ENCODE measurements at regions not wholly inside any gene's neighbourhood (a gene's known extent, or its start where the extent isn't known, plus 50 kb on each side); places are given as distances from the start of the nearest gene placed in this dataset.

DNA sequence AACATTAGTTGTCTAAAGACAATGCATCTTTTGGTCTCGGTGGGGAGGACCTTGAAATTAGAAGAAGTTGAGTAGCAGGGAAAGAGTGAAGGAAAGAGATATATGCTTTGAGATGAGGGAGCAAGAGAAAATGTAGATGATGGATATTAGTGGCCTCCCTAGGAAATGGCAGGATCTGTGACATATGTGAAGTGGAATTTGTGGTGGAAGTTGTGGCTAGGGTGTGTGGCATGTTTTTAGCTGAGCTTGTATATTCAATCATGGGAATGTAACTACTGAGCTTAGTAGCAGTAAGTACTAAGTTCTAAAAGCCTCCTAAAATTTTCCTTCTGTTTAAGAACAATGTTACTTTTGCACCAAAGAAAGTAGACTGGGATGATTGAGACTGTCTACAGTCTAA, 382.8 kb upstream of the CTSO start:
- TF ChIP-seq, protein P1, sequence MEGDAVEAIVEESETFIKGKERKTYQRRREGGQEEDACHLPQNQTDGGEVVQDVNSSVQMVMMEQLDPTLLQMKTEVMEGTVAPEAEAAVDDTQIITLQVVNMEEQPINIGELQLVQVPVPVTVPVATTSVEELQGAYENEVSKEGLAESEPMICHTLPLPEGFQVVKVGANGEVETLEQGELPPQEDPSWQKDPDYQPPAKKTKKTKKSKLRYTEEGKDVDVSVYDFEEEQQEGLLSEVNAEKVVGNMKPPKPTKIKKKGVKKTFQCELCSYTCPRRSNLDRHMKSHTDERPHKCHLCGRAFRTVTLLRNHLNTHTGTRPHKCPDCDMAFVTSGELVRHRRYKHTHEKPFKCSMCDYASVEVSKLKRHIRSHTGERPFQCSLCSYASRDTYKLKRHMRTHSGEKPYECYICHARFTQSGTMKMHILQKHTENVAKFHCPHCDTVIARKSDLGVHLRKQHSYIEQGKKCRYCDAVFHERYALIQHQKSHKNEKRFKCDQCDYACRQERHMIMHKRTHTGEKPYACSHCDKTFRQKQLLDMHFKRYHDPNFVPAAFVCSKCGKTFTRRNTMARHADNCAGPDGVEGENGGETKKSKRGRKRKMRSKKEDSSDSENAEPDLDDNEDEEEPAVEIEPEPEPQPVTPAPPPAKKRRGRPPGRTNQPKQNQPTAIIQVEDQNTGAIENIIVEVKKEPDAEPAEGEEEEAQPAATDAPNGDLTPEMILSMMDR (IDR thresholded peaks at IDR 0.05; ENCODE audit: low read depth, low read length) = no peak
- no peak overlapping the region for H3K4me3 ChIP-seq (replicated peaks in 1 of 2; ENCODE audit: low read depth in 2 of 2, low read length in 2 of 2)
- DNase-seq (ENCODE audit: low read depth in 2 of 2) = peak in 1 of 2 donors; percentile 27

DNA sequence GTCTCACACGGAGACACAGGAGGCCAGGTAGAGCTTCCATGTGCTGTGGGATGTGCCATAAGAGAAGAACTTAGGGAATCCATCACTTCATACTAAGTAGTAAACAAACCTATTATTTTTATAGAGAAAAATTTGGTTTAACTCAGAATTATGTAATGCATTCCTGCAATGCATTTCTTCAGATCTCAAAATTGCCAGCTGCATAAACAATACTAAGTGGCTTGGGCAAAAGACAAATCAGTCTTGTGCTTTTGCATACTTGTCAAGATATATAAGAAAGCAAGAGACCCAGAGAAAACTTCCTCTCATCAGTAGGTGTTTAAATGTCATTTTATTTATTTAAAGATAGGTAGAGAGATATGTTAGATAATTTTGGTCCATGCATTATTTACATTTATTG, 382.1 kb upstream of the CTSO start:
- no peak overlapping the region for H3K4me3 ChIP-seq (replicated peaks in 1 of 2; ENCODE audit: low read depth in 2 of 2, low read length in 2 of 2)
- DNase-seq (ENCODE audit: low read depth in 2 of 2) = peak in 1 of 2 donors; percentile 29
- TF ChIP-seq, protein P1 (IDR thresholded peaks at IDR 0.05; ENCODE audit: low read depth, low read length) = no peak

DNA sequence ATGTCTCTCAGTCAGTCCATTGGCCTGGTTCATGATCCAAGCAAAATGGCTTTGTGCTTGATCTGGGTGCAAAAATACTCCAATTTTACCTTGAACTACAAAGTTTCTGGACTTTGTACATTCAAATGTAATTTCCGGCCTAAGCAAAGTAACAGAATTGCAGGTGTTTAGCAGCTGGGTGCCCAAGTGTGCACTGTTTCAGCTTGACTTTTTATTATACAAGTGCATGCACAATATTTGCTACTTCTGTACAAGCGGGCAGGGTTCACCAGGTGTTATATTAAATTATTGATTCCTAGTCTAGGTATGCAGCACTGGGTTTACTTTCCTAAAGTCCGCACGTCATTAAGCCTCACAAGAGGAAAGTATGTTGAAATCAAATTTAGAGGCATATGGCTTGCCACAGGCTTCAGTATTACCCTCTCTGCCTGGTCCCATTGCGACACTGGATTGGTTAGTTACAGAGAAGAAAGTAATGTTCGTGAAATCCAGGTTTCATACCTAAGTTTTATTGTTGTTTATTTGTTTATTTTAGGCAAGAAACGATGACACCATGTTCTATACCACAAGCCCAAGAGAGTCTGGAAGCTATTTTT, 376.9 kb upstream of the CTSO start:
- H3K4me3 ChIP-seq (replicated peaks in 1 of 2; ENCODE audit: low read depth in 2 of 2, low read length in 2 of 2) = no peak overlapping the region
- DNase-seq (ENCODE audit: low read depth in 2 of 2) = no peak
- TF ChIP-seq, protein P1 (IDR thresholded peaks at IDR 0.05; ENCODE audit: low read depth, low read length) = no peak

DNA sequence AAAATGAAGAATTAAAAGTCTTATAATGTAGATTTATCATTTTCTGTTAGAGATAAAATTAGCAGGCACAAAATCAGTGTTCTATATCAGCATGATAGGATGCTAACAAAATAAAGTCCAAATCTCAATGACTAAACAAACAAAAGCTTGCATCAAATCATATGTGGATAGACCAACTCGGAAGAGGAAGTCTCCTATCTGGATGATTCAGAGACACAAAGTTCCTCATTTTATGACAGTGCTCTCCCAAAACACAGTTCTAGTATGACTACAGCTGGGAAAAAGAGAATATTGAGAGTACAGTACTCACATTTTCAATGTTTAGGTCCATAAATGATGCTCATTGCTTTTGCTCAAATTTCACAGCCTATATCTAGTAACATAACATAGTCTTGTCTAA, 376.1 kb upstream of the CTSO start:
- DNase-seq (ENCODE audit: low read depth in 2 of 2) = peak; percentile 15 to 51
- H3K4me3 ChIP-seq (replicated peaks in 1 of 2; ENCODE audit: low read depth in 2 of 2, low read length in 2 of 2) = no peak overlapping the region
- TF ChIP-seq, protein P1 (IDR thresholded peaks at IDR 0.05; ENCODE audit: low read depth, low read length) = no peak

DNA sequence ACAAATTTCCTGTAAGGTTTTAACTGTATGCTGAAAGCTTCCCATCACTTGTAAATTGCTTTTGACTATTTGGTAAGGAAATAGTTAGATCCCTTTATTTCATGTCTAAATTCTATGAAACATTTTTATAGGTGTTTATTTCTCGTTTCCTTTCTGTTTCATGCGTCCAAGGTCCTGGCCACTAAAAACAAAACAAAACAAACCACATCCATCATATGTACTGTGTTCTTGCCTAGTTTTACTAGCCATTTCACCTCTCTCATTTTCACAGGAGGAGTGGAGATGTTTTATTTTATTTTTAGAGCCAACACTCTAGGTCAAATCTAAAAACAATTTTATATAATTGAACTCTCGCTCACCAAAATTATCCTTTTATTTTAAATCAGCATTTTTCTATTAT, 375.2 kb upstream of the CTSO start:
- DNase-seq (ENCODE audit: low read depth in 2 of 2) = no peak
- TF ChIP-seq, protein P1 (IDR thresholded peaks at IDR 0.05; ENCODE audit: low read depth, low read length) = no peak
- no peak overlapping the region for H3K4me3 ChIP-seq (replicated peaks in 1 of 2; ENCODE audit: low read depth in 2 of 2, low read length in 2 of 2)

DNA sequence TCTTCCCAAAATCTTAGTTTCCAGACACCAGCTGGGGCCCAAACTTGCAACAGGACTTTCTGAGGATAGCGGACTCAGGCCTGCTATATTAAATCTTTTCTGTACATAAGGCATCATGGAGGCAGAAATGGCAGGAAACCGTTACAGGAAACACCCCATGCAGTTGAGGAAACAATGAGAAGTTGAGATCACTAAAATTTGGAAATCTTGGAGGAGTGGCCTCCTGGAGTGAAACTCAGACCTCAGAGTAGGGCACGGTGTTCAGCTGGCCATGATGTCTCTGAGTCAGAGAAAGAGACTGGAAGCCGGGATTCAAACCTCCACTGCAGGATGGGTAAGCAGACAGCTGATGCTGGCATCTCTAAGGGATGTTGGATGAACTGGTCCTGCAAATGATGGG, 372.6 kb upstream of the CTSO start:
- TF ChIP-seq, protein P1 (IDR thresholded peaks at IDR 0.05; ENCODE audit: low read depth, low read length) = no peak
- no peak for DNase-seq (ENCODE audit: low read depth in 2 of 2)
- H3K4me3 ChIP-seq (replicated peaks in 1 of 2; ENCODE audit: low read depth in 2 of 2, low read length in 2 of 2) = no peak overlapping the region

DNA sequence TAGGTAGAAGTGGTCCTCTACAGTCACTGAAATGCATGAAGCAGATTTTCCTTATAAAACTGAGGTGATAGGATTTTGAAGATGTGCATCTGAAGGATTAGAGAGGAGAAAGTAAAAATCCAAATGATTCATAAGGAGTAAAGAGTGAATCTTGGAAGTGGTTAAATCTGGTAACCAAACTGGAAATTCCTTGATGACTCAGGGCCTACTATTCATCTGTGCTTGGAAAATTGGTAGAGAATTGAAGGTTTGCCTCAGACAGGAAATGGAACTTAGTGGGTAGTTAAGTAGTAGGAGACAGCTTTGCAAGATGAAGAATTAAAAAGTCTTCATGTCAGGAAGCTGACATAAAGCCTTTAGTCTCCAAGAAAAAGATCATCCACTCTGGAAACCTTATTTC, 368.9 kb upstream of the CTSO start:
- H3K4me3 ChIP-seq (replicated peaks in 1 of 2; ENCODE audit: low read depth in 2 of 2, low read length in 2 of 2) = no peak overlapping the region
- TF ChIP-seq, protein P1 (IDR thresholded peaks at IDR 0.05; ENCODE audit: low read depth, low read length) = no peak
- DNase-seq (ENCODE audit: low read depth in 2 of 2) = peak; percentile 55 to 86
